ENCODE measurements at regions not wholly inside any gene's neighbourhood (a gene's known extent, or its start where the extent isn't known, plus 50 kb on each side); places are given as distances from the start of the nearest gene placed in this dataset.

DNA sequence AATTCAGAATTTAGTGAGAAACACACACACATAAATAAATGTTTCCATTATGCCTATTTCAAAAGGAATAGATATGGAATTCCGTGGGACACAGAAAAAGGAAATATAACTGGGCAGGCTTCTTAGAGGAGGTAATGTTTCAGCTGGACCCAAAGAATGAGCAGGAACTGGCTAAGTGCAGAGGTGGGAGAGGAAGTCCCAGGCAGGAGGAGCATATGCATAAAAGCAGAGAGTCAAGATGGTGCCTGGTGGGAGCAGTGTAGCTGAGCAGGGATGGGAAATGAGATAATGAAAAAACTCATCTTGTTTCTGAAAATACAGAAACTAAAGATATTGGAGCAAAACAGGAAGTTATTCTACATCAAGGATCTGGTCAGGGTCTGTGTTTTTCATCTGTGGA, 115.2 kb upstream of the MAGI3 start:
- H2AFZ ChIP-seq (ENCODE audit: low read depth, low read length), result no peak overlapping the region
- no peak overlapping the region for H3K23ac ChIP-seq (ENCODE audit: low read length in 2 of 2)
- H3K79me1 ChIP-seq (replicated peaks; ENCODE audit: low read length, poor library complexity, severe bottlenecking), result no peaks in the 10 kb centered on the region
- no peak overlapping the region for H2BK120ac ChIP-seq (ENCODE audit: low read depth, low read length)
- no peak overlapping the region for H2BK5ac ChIP-seq (ENCODE audit: low read depth, low read length, poor library complexity, severe bottlenecking)
- no peak overlapping the region for H3K14ac ChIP-seq (ENCODE audit: low read length in 2 of 2)
- no peaks in the 10 kb centered on the region for H3K36me3 ChIP-seq (ENCODE audit: control insufficient read depth in 1 of 2, insufficient read depth in 2 of 2, low read depth in 1 of 2, low read length in 2 of 2)
- H3K27me3 ChIP-seq (ENCODE audit: control insufficient read depth in 1 of 2, insufficient read depth in 1 of 2, low read length in 2 of 2), result peaks cover 7 to 16% of the 10 kb centered on the region in 2 experiments
- no peak overlapping the region for H3K4me3 ChIP-seq (ENCODE audit: insufficient read depth in 1 of 2, low read depth in 1 of 2, low read length in 2 of 2)
- no peak for DNase-seq
- H3K27ac ChIP-seq (ENCODE audit: low read length, poor library complexity, severe bottlenecking), result no peak overlapping the region
- no peak overlapping the region for H2BK15ac ChIP-seq (ENCODE audit: low read depth, poor library complexity, severe bottlenecking)
- H2BK12ac ChIP-seq (ENCODE audit: low read length in 2 of 2), result no peak overlapping the region
- H3K9ac ChIP-seq (ENCODE audit: low read length), result no peak overlapping the region
- H3K4ac ChIP-seq (ENCODE audit: low read depth in 1 of 2, low read length in 2 of 2), result no peak overlapping the region
- no peaks in the 10 kb centered on the region for H3K9me3 ChIP-seq (ENCODE audit: control insufficient read depth, low read length)
- H4K8ac ChIP-seq (ENCODE audit: low read length), result no peak overlapping the region
- no peak overlapping the region for H2AK5ac ChIP-seq (ENCODE audit: low read length, severe bottlenecking)
- WGBS, result 60% methylated on average over 1 of the region's 1 CpG
- no peak overlapping the region for H4K91ac ChIP-seq (ENCODE audit: low read length)
- H3K4me1 ChIP-seq (ENCODE audit: control insufficient read depth, insufficient read depth, low read depth, low read length), result no peaks in the 10 kb centered on the region
- H3K4me2 ChIP-seq (ENCODE audit: low read length, poor library complexity, severe bottlenecking), result no peak overlapping the region
- no peak overlapping the region for H3K18ac ChIP-seq (ENCODE audit: low read depth in 1 of 2, low read length in 2 of 2)

DNA sequence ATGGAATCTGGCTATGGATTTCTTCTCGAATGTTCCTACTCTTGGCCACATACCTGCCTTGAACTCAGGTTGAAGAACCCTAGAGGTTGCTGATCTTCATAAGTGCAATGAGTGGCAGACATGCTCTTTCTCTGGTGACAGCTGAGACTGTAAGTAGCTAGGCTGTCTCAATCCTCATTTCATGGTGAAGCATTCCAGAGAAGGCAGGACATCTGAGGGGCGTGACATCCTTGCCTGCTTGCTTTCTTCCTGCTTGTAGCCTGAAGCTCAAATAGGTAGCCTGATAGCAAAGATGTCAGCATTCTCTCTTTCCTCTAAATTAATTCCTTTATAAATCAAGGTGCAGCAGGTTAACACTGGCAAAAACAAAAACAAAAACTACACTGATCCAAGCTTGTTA, 114.6 kb upstream of the MAGI3 start:
- Histone ChIP-seq H3K18ac (ENCODE audit: low read depth in 1 of 2, low read length in 2 of 2) (no peak overlapping the region), H2BK12ac (ENCODE audit: low read length in 2 of 2) (no peak overlapping the region), H4K8ac (ENCODE audit: low read length) (no peak overlapping the region), H3K4ac (ENCODE audit: low read depth in 1 of 2, low read length in 2 of 2) (no peak overlapping the region), H3K27me3 (ENCODE audit: control insufficient read depth in 1 of 2, insufficient read depth in 1 of 2, low read length in 2 of 2) (peaks cover 13 to 16% of the 10 kb centered on the region in 2 experiments), H3K9me3 (ENCODE audit: control insufficient read depth, low read length) (no peaks in the 10 kb centered on the region), H2BK5ac (ENCODE audit: low read depth, low read length, poor library complexity, severe bottlenecking) (no peak overlapping the region), H2AK5ac (ENCODE audit: low read length, severe bottlenecking) (no peak overlapping the region), H3K79me1 (replicated peaks; ENCODE audit: low read length, poor library complexity, severe bottlenecking) (no peaks in the 10 kb centered on the region), H3K9ac (ENCODE audit: low read length) (no peak overlapping the region), H3K36me3 (ENCODE audit: control insufficient read depth in 1 of 2, insufficient read depth in 2 of 2, low read depth in 1 of 2, low read length in 2 of 2) (no peaks in the 10 kb centered on the region), H3K23ac (ENCODE audit: low read length in 2 of 2) (no peak overlapping the region), H2AFZ (ENCODE audit: low read depth, low read length) (no peak overlapping the region), H2BK120ac (ENCODE audit: low read depth, low read length) (no peak overlapping the region), H3K14ac (ENCODE audit: low read length in 2 of 2) (no peak overlapping the region), H2BK15ac (ENCODE audit: low read depth, poor library complexity, severe bottlenecking) (no peak overlapping the region), H4K91ac (ENCODE audit: low read length) (no peak overlapping the region), H3K4me3 (ENCODE audit: insufficient read depth in 1 of 2, low read depth in 1 of 2, low read length in 2 of 2) (no peak overlapping the region), H3K4me1 (ENCODE audit: control insufficient read depth, insufficient read depth, low read depth, low read length) (no peaks in the 10 kb centered on the region), H3K4me2 (ENCODE audit: low read length, poor library complexity, severe bottlenecking) (no peak overlapping the region), H3K27ac (ENCODE audit: low read length, poor library complexity, severe bottlenecking) (no peak overlapping the region)
- no peak for DNase-seq
- WGBS, result 74% methylated on average over 2 of the region's 2 CpGs

DNA sequence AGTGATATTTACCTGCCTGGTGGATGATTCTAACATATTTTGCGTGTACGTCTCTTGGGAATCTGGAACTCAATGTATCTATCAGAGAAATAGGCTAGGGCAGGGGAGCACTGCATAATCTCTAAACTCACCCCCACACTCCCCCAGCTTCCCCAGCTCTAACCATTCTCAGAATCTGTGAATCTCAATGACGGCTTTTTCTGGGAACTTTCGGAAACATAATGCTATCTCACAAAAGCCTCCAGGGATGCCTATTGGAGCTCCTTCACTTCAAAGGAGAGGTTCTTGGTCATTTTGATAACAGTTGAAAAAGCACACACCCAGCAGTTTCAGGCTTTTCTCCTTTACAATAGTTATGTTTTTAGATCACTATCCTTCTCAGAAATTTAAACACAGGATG, 113.8 kb upstream of the MAGI3 start:
- no peak overlapping the region for H4K91ac ChIP-seq (ENCODE audit: low read length)
- WGBS, result 82% methylated on average over 4 of the region's 4 CpGs

DNA sequence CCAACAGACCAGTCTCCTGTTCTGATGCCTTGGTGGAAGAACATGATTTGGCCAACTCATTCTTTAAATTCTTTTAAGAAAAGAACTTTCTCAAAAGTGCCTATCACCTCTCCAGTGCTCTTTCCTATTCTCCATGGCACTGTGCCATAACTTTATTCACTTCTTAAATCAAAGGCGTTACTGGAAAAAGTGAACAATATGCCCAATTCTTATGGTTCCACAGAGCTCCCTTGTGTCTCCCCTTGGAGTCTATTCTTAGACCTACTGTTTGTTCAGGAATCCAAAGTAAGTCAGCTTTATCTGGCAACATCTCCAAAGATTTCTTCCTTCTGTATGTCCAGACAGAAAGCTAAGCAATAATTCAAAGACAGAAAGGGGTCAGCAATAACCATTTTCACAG, 111.9 kb upstream of the MAGI3 start:
- Histone ChIP-seq H2BK5ac (ENCODE audit: low read depth, low read length, poor library complexity, severe bottlenecking) (no peak overlapping the region), H3K4me3 (ENCODE audit: insufficient read depth in 1 of 2, low read depth in 1 of 2, low read length in 2 of 2) (no peak overlapping the region), H3K23ac (ENCODE audit: low read length in 2 of 2) (no peak overlapping the region), H3K4me1 (ENCODE audit: control insufficient read depth, insufficient read depth, low read depth, low read length) (no peaks in the 10 kb centered on the region), H2BK15ac (ENCODE audit: low read depth, poor library complexity, severe bottlenecking) (no peak overlapping the region), H4K8ac (ENCODE audit: low read length) (no peak overlapping the region), H4K91ac (ENCODE audit: low read length) (no peak overlapping the region), H3K4me2 (ENCODE audit: low read length, poor library complexity, severe bottlenecking) (no peak overlapping the region), H2BK120ac (ENCODE audit: low read depth, low read length) (no peak overlapping the region), H3K79me1 (replicated peaks; ENCODE audit: low read length, poor library complexity, severe bottlenecking) (no peaks in the 10 kb centered on the region), H2AFZ (ENCODE audit: low read depth, low read length) (no peak overlapping the region), H3K36me3 (ENCODE audit: control insufficient read depth in 1 of 2, insufficient read depth in 2 of 2, low read depth in 1 of 2, low read length in 2 of 2) (no peaks in the 10 kb centered on the region), H3K14ac (ENCODE audit: low read length in 2 of 2) (no peak overlapping the region), H3K18ac (ENCODE audit: low read depth in 1 of 2, low read length in 2 of 2) (no peak overlapping the region), H2BK12ac (ENCODE audit: low read length in 2 of 2) (no peak overlapping the region), H3K9ac (ENCODE audit: low read length) (no peak overlapping the region), H3K27me3 (ENCODE audit: control insufficient read depth in 1 of 2, insufficient read depth in 1 of 2, low read length in 2 of 2) (peaks cover 16 to 19% of the 10 kb centered on the region in 2 experiments), H3K4ac (ENCODE audit: low read depth in 1 of 2, low read length in 2 of 2) (no peak overlapping the region), H3K9me3 (ENCODE audit: control insufficient read depth, low read length) (no peaks in the 10 kb centered on the region), H3K27ac (ENCODE audit: low read length, poor library complexity, severe bottlenecking) (no peak overlapping the region), H2AK5ac (ENCODE audit: low read length, severe bottlenecking) (no peak overlapping the region)
- no peak for DNase-seq
- WGBS, result 87% methylated on average over 1 of the region's 1 CpG

More for the DNA sequence above, 113.8 kb upstream of the MAGI3 start:
- no peak overlapping the region for H2BK120ac ChIP-seq (ENCODE audit: low read depth, low read length)
- no peak overlapping the region for H3K4me2 ChIP-seq (ENCODE audit: low read length, poor library complexity, severe bottlenecking)
- no peak overlapping the region for H3K4ac ChIP-seq (ENCODE audit: low read depth in 1 of 2, low read length in 2 of 2)
- H2BK15ac ChIP-seq (ENCODE audit: low read depth, poor library complexity, severe bottlenecking), result no peak overlapping the region
- H3K9ac ChIP-seq (ENCODE audit: low read length), result no peak overlapping the region
- no peak overlapping the region for H3K14ac ChIP-seq (ENCODE audit: low read length in 2 of 2)
- H3K27me3 ChIP-seq (ENCODE audit: control insufficient read depth in 1 of 2, insufficient read depth in 1 of 2, low read length in 2 of 2), result peaks cover 16% of the 10 kb centered on the region in 2 experiments
- no peaks in the 10 kb centered on the region for H3K36me3 ChIP-seq (ENCODE audit: control insufficient read depth in 1 of 2, insufficient read depth in 2 of 2, low read depth in 1 of 2, low read length in 2 of 2)
- H3K79me1 ChIP-seq (replicated peaks; ENCODE audit: low read length, poor library complexity, severe bottlenecking), result no peaks in the 10 kb centered on the region
- DNase-seq, result no peak
- no peak overlapping the region for H3K4me3 ChIP-seq (ENCODE audit: insufficient read depth in 1 of 2, low read depth in 1 of 2, low read length in 2 of 2)
- H3K18ac ChIP-seq (ENCODE audit: low read depth in 1 of 2, low read length in 2 of 2), result no peak overlapping the region
- no peaks in the 10 kb centered on the region for H3K9me3 ChIP-seq (ENCODE audit: control insufficient read depth, low read length)
- no peak overlapping the region for H2BK5ac ChIP-seq (ENCODE audit: low read depth, low read length, poor library complexity, severe bottlenecking)
- no peak overlapping the region for H3K27ac ChIP-seq (ENCODE audit: low read length, poor library complexity, severe bottlenecking)
- no peak overlapping the region for H3K23ac ChIP-seq (ENCODE audit: low read length in 2 of 2)
- no peak overlapping the region for H2AK5ac ChIP-seq (ENCODE audit: low read length, severe bottlenecking)
- H2AFZ ChIP-seq (ENCODE audit: low read depth, low read length), result no peak overlapping the region
- H4K8ac ChIP-seq (ENCODE audit: low read length), result no peak overlapping the region
- H3K4me1 ChIP-seq (ENCODE audit: control insufficient read depth, insufficient read depth, low read depth, low read length), result no peaks in the 10 kb centered on the region
- H2BK12ac ChIP-seq (ENCODE audit: low read length in 2 of 2), result no peak overlapping the region

Data from mesenchymal stem cell (in vitro differentiated cells and primary cell).